ENCODE measurements at regions not wholly inside any gene's neighbourhood (a gene's known extent, or its start where the extent isn't known, plus 50 kb on each side); places are given as distances from the start of the nearest gene placed in this dataset.

DNA sequence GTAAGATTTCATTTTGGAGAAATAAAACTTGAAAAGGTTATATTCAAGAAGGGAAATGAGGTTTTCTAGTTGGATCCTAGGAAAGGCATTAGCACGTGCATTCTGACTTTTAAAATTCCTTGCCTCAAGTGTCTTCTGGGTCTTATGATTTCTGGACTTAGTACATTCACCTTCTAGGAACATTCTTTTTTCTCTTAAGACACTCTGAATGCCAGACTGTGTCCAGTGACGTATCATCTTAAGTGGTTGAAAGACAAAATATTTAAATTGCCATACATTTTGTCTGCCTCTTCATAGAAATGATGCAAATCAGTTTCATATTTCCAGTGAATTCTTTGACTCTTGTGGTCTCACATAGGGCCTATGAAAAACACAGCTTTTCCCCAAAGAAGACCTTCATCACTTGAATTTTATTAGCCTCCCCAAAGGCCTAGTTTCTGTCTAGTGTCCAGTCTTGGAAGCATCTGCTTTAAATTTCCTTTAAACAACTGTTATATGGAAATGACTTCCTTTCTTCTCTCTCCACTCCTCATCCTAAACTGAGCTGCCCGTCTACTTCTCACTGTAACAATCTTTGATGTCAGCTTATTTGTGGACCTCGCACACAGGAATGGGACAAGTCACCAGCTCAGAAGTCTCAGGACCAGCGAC lies 187.2 kb downstream of the HLX start:
- Histone ChIP-seq H3K4me2 (ENCODE audit: insufficient read depth, low read length) (no peak overlapping the region), H3K79me2 (ENCODE audit: control insufficient read depth, insufficient read depth, low read length) (no peaks in the 10 kb centered on the region), H3K9me1 (replicated peaks; ENCODE audit: control insufficient read depth, extremely low read depth, insufficient read depth, low read length) (no peaks in the 10 kb centered on the region), H3K36me3 (ENCODE audit: control insufficient read depth in 2 of 2, extremely low read depth in 1 of 2, insufficient read depth in 2 of 2, low read length in 2 of 2) (no peaks in the 10 kb centered on the region), H3K4me1 (ENCODE audit: control insufficient read depth, extremely low read depth, insufficient read depth, low read length) (no peaks in the 10 kb centered on the region), H3K9ac (replicated peaks; ENCODE audit: extremely low read depth, insufficient read depth, low read length) (no peak overlapping the region), H3K27me3 (ENCODE audit: control insufficient read depth in 2 of 2, insufficient read depth in 2 of 2, low read length in 2 of 2) (no peaks in the 10 kb centered on the region), H2AFZ (ENCODE audit: low read depth, low read length) (no peak overlapping the region), H3K4me3 (replicated peaks in 1 of 3; ENCODE audit: insufficient read depth in 1 of 3, low read depth in 1 of 3, low read length in 3 of 3) (no peak overlapping the region), H4K20me1 (replicated peaks; ENCODE audit: control insufficient read depth, extremely low read depth, insufficient read depth, low read length) (no peaks in the 10 kb centered on the region), H3K9me3 (replicated peaks; ENCODE audit: control insufficient read depth, insufficient read depth, low read length) (no peaks in the 10 kb centered on the region), H3K27ac (ENCODE audit: insufficient read depth, low read depth, low read length) (no peak overlapping the region)
- FAIRE-seq = peak; percentile 57
- TF ChIP-seq, protein P1, sequence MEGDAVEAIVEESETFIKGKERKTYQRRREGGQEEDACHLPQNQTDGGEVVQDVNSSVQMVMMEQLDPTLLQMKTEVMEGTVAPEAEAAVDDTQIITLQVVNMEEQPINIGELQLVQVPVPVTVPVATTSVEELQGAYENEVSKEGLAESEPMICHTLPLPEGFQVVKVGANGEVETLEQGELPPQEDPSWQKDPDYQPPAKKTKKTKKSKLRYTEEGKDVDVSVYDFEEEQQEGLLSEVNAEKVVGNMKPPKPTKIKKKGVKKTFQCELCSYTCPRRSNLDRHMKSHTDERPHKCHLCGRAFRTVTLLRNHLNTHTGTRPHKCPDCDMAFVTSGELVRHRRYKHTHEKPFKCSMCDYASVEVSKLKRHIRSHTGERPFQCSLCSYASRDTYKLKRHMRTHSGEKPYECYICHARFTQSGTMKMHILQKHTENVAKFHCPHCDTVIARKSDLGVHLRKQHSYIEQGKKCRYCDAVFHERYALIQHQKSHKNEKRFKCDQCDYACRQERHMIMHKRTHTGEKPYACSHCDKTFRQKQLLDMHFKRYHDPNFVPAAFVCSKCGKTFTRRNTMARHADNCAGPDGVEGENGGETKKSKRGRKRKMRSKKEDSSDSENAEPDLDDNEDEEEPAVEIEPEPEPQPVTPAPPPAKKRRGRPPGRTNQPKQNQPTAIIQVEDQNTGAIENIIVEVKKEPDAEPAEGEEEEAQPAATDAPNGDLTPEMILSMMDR (IDR thresholded peaks at IDR 0.05; ENCODE audit: extremely low read depth in 1 of 2, insufficient read depth in 1 of 2, low read depth in 1 of 2, low read length in 2 of 2) = no peak
- no peak for TF ChIP-seq GATA2 (IDR thresholded peaks at IDR 0.05; ENCODE audit: insufficient read depth, insufficient read length, low read depth, low read length)
- no peak for TF ChIP-seq EZH2 (IDR thresholded peaks at IDR 0.05; ENCODE audit: borderline replicate concordance, low read depth, low read length, severe bottlenecking)
- no peak for TF ChIP-seq POLR2A (IDR thresholded peaks at IDR 0.05; ENCODE audit: low read depth, low read length)
- no peak for TF ChIP-seq POLR2AphosphoS5 (IDR thresholded peaks at IDR 0.05; ENCODE audit: insufficient read depth, low read depth, low read length)
- TF ChIP-seq MYC (IDR thresholded peaks at IDR 0.05; ENCODE audit: low read depth, low read length) = no peak
- TF ChIP-seq, protein P2, sequence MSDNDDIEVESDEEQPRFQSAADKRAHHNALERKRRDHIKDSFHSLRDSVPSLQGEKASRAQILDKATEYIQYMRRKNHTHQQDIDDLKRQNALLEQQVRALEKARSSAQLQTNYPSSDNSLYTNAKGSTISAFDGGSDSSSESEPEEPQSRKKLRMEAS (IDR thresholded peaks at IDR 0.05; ENCODE audit: insufficient read depth, insufficient read length) = no peak
- no peak for TF ChIP-seq FOS (IDR thresholded peaks at IDR 0.05; ENCODE audit: borderline replicate concordance, insufficient read depth, low read length)
- no peak for TF ChIP-seq JUN (IDR thresholded peaks at IDR 0.05; ENCODE audit: borderline replicate concordance, insufficient read depth, insufficient read length, low read depth)
- no TSS peak for BruUV-seq (replicated peaks)
- intact Hi-C loops (cut with micrococcal nuclease) (no loop called here), dilution Hi-C loops (cut with MboI; ENCODE audit: extremely low pct_ligation_motif_present, low sequenced_read_pairs) (no loop called here)
- DNase-seq (ENCODE audit: low read depth, low spot score) = no peak
- CTCF ChIA-PET = no interaction called here
- POLR2A ChIA-PET = no interaction called here
